Thymus (tissue), 11 donors: ENCODE measurements at regions not wholly inside any gene's neighbourhood (a gene's known extent, or its start where the extent isn't known, plus 50 kb on each side); places are given as distances from the start of the nearest gene placed in this dataset.

Source experiments
- DNase-seq, 9 donors: peaks; one replicate each; pipeline ENCODE4 v3.0.0-alpha.2; 2013; ENCODE audit warnings: low spot score in 9 of 9, low read depth in 6 of 9, missing footprints in 1 of 9
- H3K27ac ChIP-seq, 2 donors: one replicate each; pipeline ENCODE4 v1.5.1; 2013; ENCODE audit warnings: control low read depth in 1 of 2, low read depth in 1 of 2, low read length in 1 of 2, mild to moderate bottlenecking in 1 of 2, moderate library complexity in 1 of 2
- H3K27me3 ChIP-seq, 2 donors: one replicate each; pipeline ENCODE4 v1.5.1; 2013; ENCODE audit warnings: low read length in 1 of 2; ENCODE audit not compliant: control insufficient read depth in 2 of 2, insufficient read depth in 1 of 2
- H3K36me3 ChIP-seq, 2 donors: one replicate each; pipeline ENCODE4 v1.5.1; 2013; ENCODE audit warnings: low read length in 1 of 2, mild to moderate bottlenecking in 1 of 2, moderate library complexity in 1 of 2; ENCODE audit not compliant: control insufficient read depth in 2 of 2, insufficient read depth in 2 of 2
- H3K4me1 ChIP-seq, 2 donors: one replicate each; pipeline ENCODE4 v1.5.1; 2013; ENCODE audit warnings: low read length in 2 of 2; ENCODE audit not compliant: control insufficient read depth in 2 of 2, insufficient read depth in 2 of 2
- H3K4me3 ChIP-seq, 2 donors: one replicate each; pipeline ENCODE4 v1.5.1; 2013; ENCODE audit warnings: low read length in 2 of 2, control low read depth in 1 of 2, mild to moderate bottlenecking in 1 of 2
- H3K9me3 ChIP-seq, 2 donors: one replicate each; pipeline ENCODE4 v1.5.1; 2013; ENCODE audit warnings: low read length in 1 of 2, mild to moderate bottlenecking in 1 of 2; ENCODE audit not compliant: control insufficient read depth in 2 of 2, insufficient read depth in 1 of 2
- WGBS: extraction: QIAGEN DNeasy Blood & Tissue Kit; methylation state at CpG from one replicate; pipeline ENCODE4 v1.1.7; 2013; 5-methylcytosine and 5-hydroxymethylcytosine counted together
- donor health status: healthy.

DNA sequence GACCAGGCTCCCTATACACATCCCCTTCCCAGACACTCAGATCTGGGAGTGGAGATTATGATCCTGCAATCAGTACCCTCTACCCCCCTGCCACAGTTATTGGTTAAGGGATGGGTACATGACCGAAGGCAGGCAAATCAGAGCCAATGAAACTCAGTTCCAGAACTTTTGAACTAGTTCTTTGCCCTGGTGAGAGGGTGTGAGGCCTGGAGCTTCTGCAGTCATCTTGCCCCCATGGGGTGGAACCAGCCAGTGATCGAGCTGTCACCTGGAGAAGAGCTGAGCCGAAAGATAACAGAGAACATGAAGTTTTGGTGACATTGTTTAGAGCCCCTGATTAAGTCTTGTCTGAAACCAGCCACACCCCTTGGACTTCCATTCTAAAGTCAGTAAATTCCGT, 88.2 kb upstream of the DUSP5 start:
- Histone ChIP-seq H3K27ac (no peak overlapping the region), H3K9me3 (no peaks in the 10 kb centered on the region), H3K4me1 (peaks cover 6 to 22% of the 10 kb centered on the region in 2 donors), H3K27me3 (no peaks in the 10 kb centered on the region), H3K36me3 (no peaks in the 10 kb centered on the region), H3K4me3 (no peak overlapping the region)
- 95% methylated on average over 4 of the region's 4 CpGs for WGBS
- DNase-seq, result no peak

DNA sequence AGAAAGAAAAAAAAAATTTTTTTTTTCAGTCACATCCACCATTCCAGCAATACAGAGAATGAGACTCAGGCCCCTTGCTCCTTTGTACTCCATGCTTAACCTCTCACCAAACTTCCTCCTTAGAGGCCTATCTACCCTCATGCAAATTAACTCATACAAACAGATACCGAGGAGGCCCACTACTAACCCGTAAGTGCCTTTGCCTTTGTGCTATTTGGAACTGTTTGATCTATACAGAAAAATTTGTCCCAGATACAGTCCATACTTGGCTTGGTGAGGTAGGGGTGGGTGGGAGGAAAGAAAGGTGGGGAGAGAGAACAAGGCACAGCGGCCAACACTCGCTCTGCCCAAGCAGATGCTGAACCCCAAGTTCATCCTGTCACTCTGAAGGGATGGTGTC, 87.8 kb upstream of the DUSP5 start:
- Histone ChIP-seq H3K27ac (no peak overlapping the region), H3K27me3 (no peaks in the 10 kb centered on the region), H3K4me1 (peaks cover 9 to 27% of the 10 kb centered on the region in 2 donors), H3K4me3 (no peak overlapping the region), H3K9me3 (no peaks in the 10 kb centered on the region), H3K36me3 (no peaks in the 10 kb centered on the region)
- WGBS, result 88% methylated on average over 4 of the region's 4 CpGs
- no peak for DNase-seq

DNA sequence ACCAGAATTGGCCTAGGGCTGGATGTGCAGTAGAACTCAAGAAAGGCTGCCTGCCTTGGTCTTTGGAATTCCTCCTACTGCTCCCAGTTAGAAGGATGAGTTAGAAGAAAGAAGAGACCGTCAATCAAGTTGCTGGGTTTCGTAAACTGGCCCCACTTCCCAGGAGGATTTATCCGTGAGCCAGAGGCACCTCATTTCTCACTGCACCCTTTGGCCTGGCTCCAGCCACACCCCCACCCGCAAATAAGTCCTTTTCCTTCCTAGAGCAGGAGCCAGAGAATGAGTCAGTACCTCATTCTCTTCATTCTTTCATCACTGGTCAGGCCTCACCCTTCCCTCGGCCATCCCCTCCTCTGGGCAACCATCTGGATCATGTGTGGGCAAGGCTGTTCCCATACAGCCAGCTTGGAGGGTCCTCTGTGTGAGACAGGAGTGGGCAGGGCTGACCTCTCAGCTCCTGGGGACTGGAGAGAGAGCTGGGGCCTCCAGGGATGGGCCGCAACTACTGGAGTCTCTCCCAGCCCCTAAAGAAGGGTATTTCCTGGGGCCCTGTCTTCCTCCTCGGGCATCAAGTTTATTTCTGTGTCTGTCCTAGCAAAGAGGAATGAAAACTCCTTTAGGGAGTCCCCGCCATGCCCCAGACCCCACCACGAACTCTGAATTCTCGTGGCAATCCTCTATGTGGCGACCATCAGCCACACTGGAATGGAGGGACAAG, 87.2 kb upstream of the DUSP5 start:
- no peak for DNase-seq

DNA sequence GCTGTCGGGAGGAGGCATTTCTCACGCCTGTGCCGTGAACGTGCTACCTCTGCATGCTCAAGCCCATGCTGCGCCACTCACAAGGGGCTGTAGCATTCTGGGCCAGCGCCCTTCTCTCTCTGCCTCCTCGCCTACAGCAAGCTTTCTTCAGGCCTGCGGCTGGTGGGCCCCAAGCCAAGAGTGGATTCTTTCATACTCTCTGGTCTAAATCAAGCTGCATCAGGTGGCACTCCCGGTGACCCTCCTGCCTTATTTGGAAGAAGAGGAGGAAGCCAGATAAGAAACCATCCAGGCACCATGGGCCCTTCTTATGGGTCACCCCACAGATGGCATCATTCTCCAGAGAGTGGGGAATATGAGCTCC, 86.7 kb upstream of the DUSP5 start:
- Histone ChIP-seq H3K4me3 (no peak overlapping the region), H3K9me3 (no peaks in the 10 kb centered on the region), H3K27ac (no peak overlapping the region), H3K27me3 (peaks cover 0 to 2% of the 10 kb centered on the region in 2 donors), H3K4me1 (peaks cover 19 to 38% of the 10 kb centered on the region in 2 donors), H3K36me3 (no peaks in the 10 kb centered on the region)
- no peak for DNase-seq
- 88% methylated on average over 9 of the region's 9 CpGs for WGBS

More for the DNA sequence above, 87.2 kb upstream of the DUSP5 start:
- Histone ChIP-seq H3K4me3 (no peak overlapping the region), H3K36me3 (no peaks in the 10 kb centered on the region), H3K4me1 (peaks cover 15 to 32% of the 10 kb centered on the region in 2 donors), H3K9me3 (no peaks in the 10 kb centered on the region), H3K27ac (no peak overlapping the region), H3K27me3 (no peaks in the 10 kb centered on the region)
- WGBS, result 92% methylated on average over 11 of the region's 11 CpGs

DNA sequence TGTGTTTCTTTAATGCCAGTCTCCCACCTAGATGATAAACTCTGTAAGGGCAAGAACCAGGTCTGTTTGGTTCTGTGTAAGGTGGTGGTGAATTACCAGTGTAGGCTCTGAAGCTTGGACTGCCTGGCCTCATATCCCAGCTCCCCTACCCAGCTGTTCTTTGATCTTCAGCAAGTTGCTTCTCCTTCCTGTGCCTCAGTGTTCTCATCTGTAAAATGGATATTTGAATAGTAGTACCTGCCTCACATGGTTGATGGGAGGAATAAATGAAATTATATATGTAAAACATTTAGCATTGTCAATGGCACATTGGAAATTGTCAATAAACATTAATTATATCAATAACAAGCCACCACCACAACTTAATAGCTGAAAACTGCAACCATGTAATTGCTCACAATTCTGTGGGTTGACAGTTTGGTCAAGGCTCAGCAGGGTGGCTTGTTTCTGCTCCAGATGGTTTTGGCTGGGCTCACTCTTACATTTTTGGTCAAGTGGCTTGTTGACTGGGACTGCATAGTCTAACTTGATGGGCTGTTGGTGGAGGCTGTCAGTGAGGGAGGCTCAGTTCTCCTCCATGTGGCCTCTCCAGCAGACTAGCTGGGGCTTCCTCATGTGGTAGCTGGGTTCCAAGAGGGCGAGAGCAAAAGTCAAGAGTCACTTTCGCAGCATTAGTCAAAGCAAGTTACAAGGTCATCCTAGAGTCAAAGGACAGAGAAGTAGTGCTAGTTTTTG, 84.5 kb upstream of the DUSP5 start:
- Histone ChIP-seq H3K27ac (peak overlapping the region in 1 of 2 donors; percentile 4), H3K4me1 (peaks cover 19 to 37% of the 10 kb centered on the region in 2 donors)
- WGBS, result 100% methylated on average over 2 of the region's 2 CpGs

DNA sequence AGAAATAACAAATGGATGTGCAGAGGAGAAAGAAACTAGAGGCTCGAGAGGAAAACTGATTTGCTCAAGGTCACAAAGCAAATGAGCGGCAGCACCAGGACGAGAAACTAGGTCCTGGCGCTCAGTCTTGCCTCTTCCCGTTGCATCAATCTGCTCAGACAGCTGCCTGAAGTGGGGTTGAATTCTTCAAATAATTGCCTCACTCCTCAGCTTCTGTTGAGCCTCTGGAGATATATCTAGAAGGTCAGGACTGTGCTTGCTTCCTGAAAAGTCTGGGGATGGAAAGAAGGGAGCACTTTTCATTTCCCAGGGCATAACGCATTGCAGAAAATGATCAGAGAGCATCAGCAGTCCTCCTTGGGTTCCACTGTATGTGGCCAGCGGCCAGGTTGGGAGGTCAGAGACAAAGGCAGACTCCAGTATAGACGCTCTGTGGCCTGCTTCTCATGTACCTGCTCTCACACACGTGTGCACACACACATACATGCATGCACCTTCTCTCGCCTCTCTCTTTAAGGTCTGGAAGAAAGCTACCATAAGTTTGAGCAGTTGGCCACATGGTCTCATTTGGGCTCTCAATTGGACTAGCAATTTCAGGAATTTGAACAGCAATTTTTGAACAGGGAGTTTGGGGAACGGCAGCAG, 83.7 kb upstream of the DUSP5 start:
- Histone ChIP-seq H3K27me3 (peaks cover 0 to 4% of the 10 kb centered on the region in 2 donors), H3K4me1 (peaks cover 19 to 35% of the 10 kb centered on the region in 2 donors)

More for the DNA sequence above, 84.5 kb upstream of the DUSP5 start:
- Histone ChIP-seq H3K9me3 (peaks cover 0 to 10% of the 10 kb centered on the region in 2 donors), H3K27me3 (peaks cover 0 to 4% of the 10 kb centered on the region in 2 donors), H3K4me3 (no peak overlapping the region), H3K36me3 (no peaks in the 10 kb centered on the region)
- DNase-seq, result no peak

DNA sequence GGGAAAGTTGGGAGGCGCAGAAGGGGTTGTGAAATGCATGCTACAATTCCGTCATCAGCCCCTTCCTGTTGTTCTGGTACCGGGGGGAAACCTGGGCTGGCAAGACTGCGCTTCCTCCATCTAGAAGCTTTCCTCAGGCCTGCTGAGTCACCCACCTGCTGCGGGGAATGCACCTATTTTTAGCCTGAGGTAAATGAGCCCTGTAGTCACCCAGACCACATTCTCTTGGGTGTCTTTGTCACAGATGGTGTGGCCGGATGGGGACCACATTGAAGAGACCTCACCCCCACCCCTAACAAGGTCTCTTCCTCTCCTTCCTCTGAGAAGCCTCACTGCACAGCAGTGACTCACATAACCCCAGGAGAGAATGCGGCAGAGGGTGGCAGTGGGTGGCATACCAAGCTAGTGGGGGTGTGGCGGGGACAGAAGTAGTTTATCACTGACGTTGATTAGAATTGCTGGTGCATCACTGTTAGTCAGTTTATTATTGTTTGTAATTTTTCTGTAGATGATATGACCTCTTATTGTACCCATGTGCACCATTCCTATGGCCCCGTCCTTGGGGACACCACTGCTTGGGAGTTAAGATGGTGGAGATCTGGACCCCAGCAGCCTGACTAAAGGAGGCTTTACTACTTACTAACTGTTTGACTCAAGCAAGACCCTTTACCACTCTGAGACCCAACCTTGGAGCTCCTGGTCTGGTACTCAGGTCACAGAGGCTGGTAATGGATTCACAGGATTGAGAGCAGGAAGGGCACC, 83.0 kb upstream of the DUSP5 start:
- DNase-seq, result peak; percentile 62 to 93 (median 77)
- peaks cover 0 to 10% of the 10 kb centered on the region in 2 donors for H3K9me3 ChIP-seq
- H3K27me3 ChIP-seq, result peaks cover 0 to 4% of the 10 kb centered on the region in 2 donors
- no peaks in the 10 kb centered on the region for H3K36me3 ChIP-seq
- WGBS, result 13% methylated on average over 10 of the region's 10 CpGs
- no peak overlapping the region for H3K4me3 ChIP-seq
- peaks cover 19 to 42% of the 10 kb centered on the region in 2 donors for H3K4me1 ChIP-seq
- H3K27ac ChIP-seq, result peak overlapping the region in 1 of 2 donors; percentile 66

More for the DNA sequence above, 83.7 kb upstream of the DUSP5 start:
- peak overlapping the region; percentile 43 to 66 for H3K27ac ChIP-seq
- H3K9me3 ChIP-seq, result peaks cover 0 to 10% of the 10 kb centered on the region in 2 donors
- no peaks in the 10 kb centered on the region for H3K36me3 ChIP-seq
- 74% methylated on average over 11 of the region's 11 CpGs for whole genome bisulfite sequencing
- H3K4me3 ChIP-seq, result no peak overlapping the region
- no peak for DNase-seq

DNA sequence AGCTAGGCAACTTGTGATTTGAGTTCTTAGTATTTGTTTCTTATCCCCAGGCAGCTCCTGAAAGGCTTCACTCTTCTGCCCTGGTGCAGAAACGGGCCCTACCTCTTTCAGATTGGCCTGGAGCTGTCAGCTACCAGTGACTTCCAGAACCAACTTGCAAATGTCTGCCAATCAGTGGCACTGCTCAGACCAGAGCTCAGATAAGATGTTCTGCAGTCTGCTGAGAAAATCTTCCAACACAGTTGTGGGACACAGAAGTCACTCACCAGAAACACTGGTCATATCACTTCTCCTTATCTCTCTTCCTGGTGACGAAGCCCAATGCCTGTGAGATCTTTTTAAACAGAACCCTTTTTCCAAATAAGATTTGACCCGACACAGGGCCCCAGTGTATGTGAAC, 81.9 kb upstream of the DUSP5 start:
- Histone ChIP-seq H3K4me1 (peaks cover 19 to 45% of the 10 kb centered on the region in 2 donors), H3K27me3 (peaks cover 0 to 4% of the 10 kb centered on the region in 2 donors), H3K4me3 (no peak overlapping the region), H3K36me3 (no peaks in the 10 kb centered on the region), H3K27ac (no peak overlapping the region), H3K9me3 (peaks cover 0 to 10% of the 10 kb centered on the region in 2 donors)
- WGBS, result 73% methylated on average over 3 of the region's 3 CpGs
- DNase-seq, result no peak
